SKM-1 treated with dmso at 0.1 percent for 144 hours (cell line): ENCODE measurements at regions not wholly inside any gene's neighbourhood (a gene's known extent, or its start where the extent isn't known, plus 50 kb on each side); places are given as distances from the start of the nearest gene placed in this dataset.

Source experiments
- DNase-seq: peaks from one replicate; lab custom pipeline; 2025; ENCODE audit not compliant: unreplicated experiment; lab: John Stamatoyannopoulos, UW

GRCh38 chrY:15162211-15162610 is 637.9 kb downstream of the NLGN4Y start:
- no peak for DNase-seq

- no peak for DNase-seq
Observed at GRCh38 chrY:15179890-15180289, 655.6 kb downstream of the NLGN4Y start.

- no peak for DNase-seq
Observed at GRCh38 chrY:15229056-15229455, 704.7 kb downstream of the NLGN4Y start.

- DNase-seq = no peak
Observed at GRCh38 chrY:15239596-15240132, 715.3 kb downstream of the NLGN4Y start.

- no peak for DNase-seq
Observed at GRCh38 chrY:15259286-15259685, 735.0 kb downstream of the NLGN4Y start.

GRCh38 chrY:15286572-15286971 is 762.2 kb downstream of the NLGN4Y start:
- no peak for DNase-seq

GRCh38 chrY:15289821-15290220 is 765.5 kb downstream of the NLGN4Y start:
- DNase-seq = no peak

GRCh38 chrY:15292881-15293280 is 768.6 kb downstream of the NLGN4Y start:
- DNase-seq = no peak

GRCh38 chrY:15301879-15302278 is 777.5 kb downstream of the NLGN4Y start:
- DNase-seq = no peak

- no peak for DNase-seq
Observed at GRCh38 chrY:15312166-15312565, 787.8 kb downstream of the NLGN4Y start.

- DNase-seq = no peak
Observed at GRCh38 chrY:15324189-15324588, 799.9 kb downstream of the NLGN4Y start.

GRCh38 chrY:15325201-15325600 is 800.9 kb downstream of the NLGN4Y start:
- DNase-seq = no peak

- no peak for DNase-seq
Observed at GRCh38 chrY:15326673-15327072, 802.3 kb downstream of the NLGN4Y start.

GRCh38 chrY:15328848-15329247 is 804.5 kb downstream of the NLGN4Y start:
- no peak for DNase-seq

- DNase-seq = no peak
Observed at GRCh38 chrY:15343522-15343921, 819.2 kb downstream of the NLGN4Y start.

GRCh38 chrY:15345471-15346155 is 821.3 kb downstream of the NLGN4Y start:
- DNase-seq = no peak

GRCh38 chrY:15349351-15349750 is 825.0 kb downstream of the NLGN4Y start:
- no peak for DNase-seq

GRCh38 chrY:15355321-15355720 is 831.0 kb downstream of the NLGN4Y start:
- no peak for DNase-seq

- no peak for DNase-seq
Observed at GRCh38 chrY:15360471-15360870, 836.1 kb downstream of the NLGN4Y start.

- DNase-seq = no peak
Observed at GRCh38 chrY:15364996-15365395, 840.7 kb downstream of the NLGN4Y start.

GRCh38 chrY:15368786-15369185 is 844.5 kb downstream of the NLGN4Y start:
- DNase-seq = no peak

GRCh38 chrY:15385178-15385577 is 860.8 kb downstream of the NLGN4Y start:
- DNase-seq = no peak
